ENCODE measurements at regions not wholly inside any gene's neighbourhood (a gene's known extent, or its start where the extent isn't known, plus 50 kb on each side); places are given as distances from the start of the nearest gene placed in this dataset.

DNA sequence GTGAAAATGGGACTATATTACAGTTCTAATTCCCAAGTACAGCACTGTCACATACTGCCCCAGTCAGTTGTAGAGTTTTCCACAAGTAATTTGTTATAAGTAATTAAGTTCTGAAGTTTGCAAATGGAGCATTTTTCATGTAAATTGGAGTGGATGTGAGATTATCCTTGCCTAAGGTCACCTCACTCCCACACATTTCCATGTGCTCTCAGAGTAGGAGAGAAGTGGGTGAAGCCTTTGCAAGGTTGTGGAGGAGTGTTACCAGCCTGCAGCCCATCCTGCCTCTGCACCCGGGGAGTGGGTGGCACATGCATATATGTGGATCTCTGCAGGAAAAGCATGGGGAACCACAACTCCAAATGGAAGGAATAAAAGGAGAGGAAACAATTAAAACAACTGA lies 169.8 kb downstream of the CD47 start:
- TF ChIP-seq, protein P1, sequence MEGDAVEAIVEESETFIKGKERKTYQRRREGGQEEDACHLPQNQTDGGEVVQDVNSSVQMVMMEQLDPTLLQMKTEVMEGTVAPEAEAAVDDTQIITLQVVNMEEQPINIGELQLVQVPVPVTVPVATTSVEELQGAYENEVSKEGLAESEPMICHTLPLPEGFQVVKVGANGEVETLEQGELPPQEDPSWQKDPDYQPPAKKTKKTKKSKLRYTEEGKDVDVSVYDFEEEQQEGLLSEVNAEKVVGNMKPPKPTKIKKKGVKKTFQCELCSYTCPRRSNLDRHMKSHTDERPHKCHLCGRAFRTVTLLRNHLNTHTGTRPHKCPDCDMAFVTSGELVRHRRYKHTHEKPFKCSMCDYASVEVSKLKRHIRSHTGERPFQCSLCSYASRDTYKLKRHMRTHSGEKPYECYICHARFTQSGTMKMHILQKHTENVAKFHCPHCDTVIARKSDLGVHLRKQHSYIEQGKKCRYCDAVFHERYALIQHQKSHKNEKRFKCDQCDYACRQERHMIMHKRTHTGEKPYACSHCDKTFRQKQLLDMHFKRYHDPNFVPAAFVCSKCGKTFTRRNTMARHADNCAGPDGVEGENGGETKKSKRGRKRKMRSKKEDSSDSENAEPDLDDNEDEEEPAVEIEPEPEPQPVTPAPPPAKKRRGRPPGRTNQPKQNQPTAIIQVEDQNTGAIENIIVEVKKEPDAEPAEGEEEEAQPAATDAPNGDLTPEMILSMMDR (IDR thresholded peaks at IDR 0.05): no peak
- TF ChIP-seq, protein P2, sequence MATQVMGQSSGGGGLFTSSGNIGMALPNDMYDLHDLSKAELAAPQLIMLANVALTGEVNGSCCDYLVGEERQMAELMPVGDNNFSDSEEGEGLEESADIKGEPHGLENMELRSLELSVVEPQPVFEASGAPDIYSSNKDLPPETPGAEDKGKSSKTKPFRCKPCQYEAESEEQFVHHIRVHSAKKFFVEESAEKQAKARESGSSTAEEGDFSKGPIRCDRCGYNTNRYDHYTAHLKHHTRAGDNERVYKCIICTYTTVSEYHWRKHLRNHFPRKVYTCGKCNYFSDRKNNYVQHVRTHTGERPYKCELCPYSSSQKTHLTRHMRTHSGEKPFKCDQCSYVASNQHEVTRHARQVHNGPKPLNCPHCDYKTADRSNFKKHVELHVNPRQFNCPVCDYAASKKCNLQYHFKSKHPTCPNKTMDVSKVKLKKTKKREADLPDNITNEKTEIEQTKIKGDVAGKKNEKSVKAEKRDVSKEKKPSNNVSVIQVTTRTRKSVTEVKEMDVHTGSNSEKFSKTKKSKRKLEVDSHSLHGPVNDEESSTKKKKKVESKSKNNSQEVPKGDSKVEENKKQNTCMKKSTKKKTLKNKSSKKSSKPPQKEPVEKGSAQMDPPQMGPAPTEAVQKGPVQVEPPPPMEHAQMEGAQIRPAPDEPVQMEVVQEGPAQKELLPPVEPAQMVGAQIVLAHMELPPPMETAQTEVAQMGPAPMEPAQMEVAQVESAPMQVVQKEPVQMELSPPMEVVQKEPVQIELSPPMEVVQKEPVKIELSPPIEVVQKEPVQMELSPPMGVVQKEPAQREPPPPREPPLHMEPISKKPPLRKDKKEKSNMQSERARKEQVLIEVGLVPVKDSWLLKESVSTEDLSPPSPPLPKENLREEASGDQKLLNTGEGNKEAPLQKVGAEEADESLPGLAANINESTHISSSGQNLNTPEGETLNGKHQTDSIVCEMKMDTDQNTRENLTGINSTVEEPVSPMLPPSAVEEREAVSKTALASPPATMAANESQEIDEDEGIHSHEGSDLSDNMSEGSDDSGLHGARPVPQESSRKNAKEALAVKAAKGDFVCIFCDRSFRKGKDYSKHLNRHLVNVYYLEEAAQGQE (IDR thresholded peaks at IDR 0.05; ENCODE audit: insufficient read depth in 1 of 2, low read depth in 2 of 2, low read length in 1 of 2): no peak

All from Panc1 (cell line).